GM12878 (cell line): ENCODE measurements at regions not wholly inside any gene's neighbourhood (a gene's known extent, or its start where the extent isn't known, plus 50 kb on each side); places are given as distances from the start of the nearest gene placed in this dataset.

ENCODE experiments used
- ATF2 ChIP-seq: IDR thresholded peaks from 2 replicates; pipeline ENCODE4 v1.6.1; 2012; ENCODE audit warnings: low read length, inconsistent platforms
- CREM ChIP-seq: IDR thresholded peaks from 2 replicates; pipeline ENCODE4 v1.6.1; 2014; ENCODE audit warnings: antibody characterized with exemption, low read depth
- DPF2 ChIP-seq: fragments of 450-650 bp; IDR thresholded peaks from 2 replicates; pipeline ENCODE4 v1.6.1; 2017; ENCODE audit warnings: mild to moderate bottlenecking
- E2F4 ChIP-seq: IDR thresholded peaks from 2 replicates; pipeline ENCODE4 v1.6.1; 2012; ENCODE audit warnings: low read depth, low read length, improper control_type of control experiment
- EGR1 ChIP-seq, 2 experiments: IDR thresholded peaks; 1 replicate in 1 of 2; 2 replicates in 1 of 2; pipeline ENCODE4 v1.6.1; 2011 to 2012; ENCODE audit warnings: low read depth in 2 of 2, low read length in 2 of 2, borderline replicate concordance in 1 of 2, mild to moderate bottlenecking in 1 of 2, moderate library complexity in 1 of 2
- GABPA ChIP-seq: IDR thresholded peaks from 2 replicates; pipeline ENCODE4 v1.6.1; 2014; ENCODE audit warnings: antibody characterized with exemption, low read depth, mild to moderate bottlenecking, inconsistent platforms
- HDAC6 ChIP-seq: fragments of 200-600 bp; sonication (generic); IDR thresholded peaks from one replicate; pipeline ENCODE4 v1.8.0; 2017; ENCODE audit warnings: antibody characterized with exemption; ENCODE audit not compliant: unreplicated experiment
- MAX ChIP-seq: IDR thresholded peaks from 2 replicates; pipeline ENCODE4 v1.6.1; 2012; ENCODE audit warnings: low read depth, low read length, improper control_type of control experiment
- MEF2A ChIP-seq: IDR thresholded peaks from 2 replicates; pipeline ENCODE4 v1.6.1; 2011; ENCODE audit warnings: low read depth, mild to moderate bottlenecking, low read length, moderate library complexity; ENCODE audit not compliant: insufficient read depth
- MYC ChIP-seq: IDR thresholded peaks from 2 replicates; pipeline ENCODE4 v1.6.1; 2011; ENCODE audit warnings: mild to moderate bottlenecking, low read length, moderate library complexity, inconsistent platforms; ENCODE audit not compliant: insufficient read depth, insufficient replicate concordance, insufficient read length, severe bottlenecking
- NFYB ChIP-seq: IDR thresholded peaks from 2 replicates; pipeline ENCODE4 v1.6.1; 2011; ENCODE audit warnings: low read depth, mild to moderate bottlenecking, low read length, improper control_type of control experiment, moderate library complexity; ENCODE audit not compliant: insufficient read depth
- NKRF ChIP-seq: fragments of 450-650 bp; conservative IDR thresholded peaks from 2 replicates; pipeline ENCODE4 v1.6.1; 2017; ENCODE audit warnings: mild to moderate bottlenecking, moderate library complexity
- NRF1 ChIP-seq: conservative IDR thresholded peaks from 2 replicates; pipeline ENCODE4 v1.6.1; 2011; ENCODE audit warnings: mild to moderate bottlenecking, low read depth, low read length, improper control_type of control experiment
- PAX5 ChIP-seq: IDR thresholded peaks from 2 replicates; pipeline ENCODE4 v1.6.1; 2011; ENCODE audit warnings: low read depth, low read length, borderline replicate concordance
- PKNOX1 ChIP-seq: fragments of 450-650 bp; IDR thresholded peaks from 2 replicates; pipeline ENCODE4 v1.6.1; 2016; ENCODE audit warnings: mild to moderate bottlenecking
- POLR2AphosphoS2 ChIP-seq: IDR thresholded peaks from 2 replicates; pipeline ENCODE4 v1.6.1; 2011; ENCODE audit warnings: low read depth, mild to moderate bottlenecking, low read length, improper control_type of control experiment, moderate library complexity
- POU2F2 ChIP-seq: IDR thresholded peaks from 3 replicates; pipeline ENCODE4 v1.6.1; 2011; ENCODE audit warnings: low read depth, mild to moderate bottlenecking, low read length, borderline replicate concordance
- RFX5 ChIP-seq: IDR thresholded peaks from 2 replicates; pipeline ENCODE4 v1.6.1; 2011; ENCODE audit warnings: low read depth, low read length, improper control_type of control experiment
- SMC3 ChIP-seq: IDR thresholded peaks from 2 replicates; pipeline ENCODE4 v1.6.1; 2011; ENCODE audit warnings: low read length, improper control_type of control experiment, borderline replicate concordance
- SP1 ChIP-seq: IDR thresholded peaks from one replicate; pipeline ENCODE4 v1.6.1; 2011; ENCODE audit warnings: low read depth, low read length
- SRF ChIP-seq, 2 experiments: IDR thresholded peaks; 2 replicates each; pipeline ENCODE4 v1.6.1; 2011; ENCODE audit warnings: low read depth in 2 of 2, low read length in 2 of 2, mild to moderate bottlenecking in 1 of 2, moderate library complexity in 1 of 2
- USF2 ChIP-seq: IDR thresholded peaks from 2 replicates; pipeline ENCODE4 v1.6.1; 2011; ENCODE audit warnings: low read depth, low read length, improper control_type of control experiment, borderline replicate concordance
- ZNF217 ChIP-seq: fragments of 450-650 bp; IDR thresholded peaks from 2 replicates; pipeline ENCODE4 v1.6.1; 2017; ENCODE audit warnings: antibody characterized with exemption, mild to moderate bottlenecking
- ZNF24 ChIP-seq: fragments of 450-650 bp; IDR thresholded peaks from 2 replicates; pipeline ENCODE4 v1.6.1; 2017; ENCODE audit warnings: antibody characterized with exemption, mild to moderate bottlenecking
- ZNF274 ChIP-seq: IDR thresholded peaks from one replicate; pipeline ENCODE4 v1.8.0; 2011; ENCODE audit not compliant: insufficient read length, insufficient read depth

GRCh38 chr3:106255870-106256248, 387.0 kb upstream of the CBLB start (continued):
- TF ChIP-seq E2F4, result peak; percentile 67; the same call in 1 of the 2 replicates
- peak in 1 of 2 experiments; percentile 55; a peak in 1 of 3 replicates for TF ChIP-seq EGR1 (IDR thresholded peaks at IDR 0.05; ENCODE audit: borderline replicate concordance in 1 of 2, low read depth in 2 of 2, low read length in 2 of 2)
- TF ChIP-seq HDAC6, result no peak
- no peak for TF ChIP-seq ZNF217
- peak; percentile 39; the same call in 1 of the 2 replicates for TF ChIP-seq DPF2
- no peak for TF ChIP-seq NRF1
- TF ChIP-seq ZNF274, result no peak
- no peak for TF ChIP-seq MAX
- peak; percentile 55; the same call in 1 of the 2 replicates for TF ChIP-seq MEF2A
- TF ChIP-seq NKRF, result no peak
- peak; percentile 89 for TF ChIP-seq POU2F2
- no peak for TF ChIP-seq SRF (IDR thresholded peaks at IDR 0.05; ENCODE audit: low read depth in 2 of 2, low read length in 2 of 2)
- peak; percentile 70 for TF ChIP-seq GABPA
- TF ChIP-seq NFYB, result no peak
- peak; percentile 87 for TF ChIP-seq ATF2
- TF ChIP-seq SP1, result peak; percentile 30
- TF ChIP-seq USF2, result no peak
- no peak for TF ChIP-seq ZNF24
- no peak for TF ChIP-seq RFX5
- no peak for TF ChIP-seq MYC
- peak; percentile 98 for TF ChIP-seq PAX5
- no peak for TF ChIP-seq CREM
- TF ChIP-seq SMC3, result peak; percentile 26; the same call in 1 of the 2 replicates
- peak; percentile 38; the same call in 1 of the 2 replicates for TF ChIP-seq POLR2AphosphoS2
- no peak for TF ChIP-seq PKNOX1
